ENCODE measurements at regions not wholly inside any gene's neighbourhood (a gene's known extent, or its start where the extent isn't known, plus 50 kb on each side); places are given as distances from the start of the nearest gene placed in this dataset.

DNA sequence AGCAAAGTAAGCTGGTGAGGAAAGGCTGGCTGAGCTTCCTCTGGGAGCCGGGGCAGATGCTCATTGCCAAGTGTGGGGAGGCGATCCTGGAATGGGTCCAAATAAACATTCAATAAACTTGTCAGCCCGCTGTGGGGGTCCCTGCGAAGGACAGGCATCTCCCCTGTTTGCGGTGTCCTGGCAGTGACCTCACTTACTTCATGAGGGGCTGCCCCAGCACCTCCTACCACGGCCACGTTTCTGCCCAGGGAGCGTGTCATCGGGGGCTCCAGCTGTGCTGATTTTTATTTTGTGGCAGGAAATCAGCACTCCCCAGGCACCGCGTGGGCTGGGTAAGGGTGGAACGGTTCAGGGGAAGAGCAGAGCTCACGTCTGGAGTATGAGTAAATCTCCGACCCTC is 493.9 kb upstream of the B3GAT1 start:
- no peak for DNase-seq

DNA sequence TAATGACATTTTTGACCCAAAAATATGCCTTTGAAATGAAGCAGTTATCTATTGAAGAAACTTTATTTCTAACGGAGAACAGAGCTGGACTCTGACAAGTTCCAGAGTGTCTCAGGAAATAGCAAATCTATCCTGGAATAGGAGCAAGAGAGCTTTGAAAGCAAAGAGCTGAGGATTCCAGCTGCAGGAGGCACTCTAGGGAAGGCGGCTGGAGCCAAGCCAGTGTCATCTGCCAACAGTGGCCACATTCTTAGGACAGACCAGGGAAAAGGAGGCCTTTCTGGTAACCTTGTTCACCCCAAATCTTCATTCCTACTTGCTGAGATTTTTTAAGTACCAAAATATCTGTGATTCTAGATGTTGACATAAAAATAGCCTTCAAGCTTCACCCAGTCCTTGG is 493.5 kb upstream of the B3GAT1 start:
- DNase-seq: peak; percentile 9

DNA sequence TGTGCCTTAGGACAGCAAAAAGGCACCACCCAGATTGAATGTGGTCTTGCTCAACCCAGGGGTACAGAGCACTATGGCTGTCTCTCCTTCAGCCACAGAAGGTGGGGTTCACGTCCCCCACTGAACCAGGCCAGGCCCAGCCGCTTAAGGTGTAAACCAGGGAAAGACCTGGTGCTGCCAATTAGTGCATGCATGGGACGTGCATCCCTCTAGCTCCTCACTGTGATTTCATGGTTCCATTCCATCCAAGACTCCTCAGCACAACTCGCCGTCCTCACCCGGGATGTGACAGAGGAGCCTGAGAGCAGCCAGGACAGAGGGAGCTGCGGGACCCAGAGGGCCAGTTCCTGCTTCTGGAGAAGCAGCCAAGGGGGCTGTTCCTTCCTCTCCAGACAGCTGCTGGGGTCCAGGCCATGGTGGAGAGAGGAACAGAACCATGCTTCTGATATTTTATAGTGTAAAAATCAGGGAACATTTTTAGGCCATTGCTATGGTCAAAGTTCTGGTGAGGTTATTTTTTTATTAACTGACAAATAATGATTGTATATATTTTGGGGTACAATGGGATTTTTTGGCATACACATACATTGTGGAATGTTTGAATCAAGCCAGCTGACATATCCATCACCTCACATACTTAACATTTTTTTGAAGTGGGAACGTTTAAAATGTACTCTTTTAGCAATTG is 492.2 kb upstream of the B3GAT1 start:
- no peak for DNase-seq

- DNase-seq: no peak
Observed at GRCh38 chr11:134901955-134902918, 490.2 kb upstream of the B3GAT1 start.

DNA sequence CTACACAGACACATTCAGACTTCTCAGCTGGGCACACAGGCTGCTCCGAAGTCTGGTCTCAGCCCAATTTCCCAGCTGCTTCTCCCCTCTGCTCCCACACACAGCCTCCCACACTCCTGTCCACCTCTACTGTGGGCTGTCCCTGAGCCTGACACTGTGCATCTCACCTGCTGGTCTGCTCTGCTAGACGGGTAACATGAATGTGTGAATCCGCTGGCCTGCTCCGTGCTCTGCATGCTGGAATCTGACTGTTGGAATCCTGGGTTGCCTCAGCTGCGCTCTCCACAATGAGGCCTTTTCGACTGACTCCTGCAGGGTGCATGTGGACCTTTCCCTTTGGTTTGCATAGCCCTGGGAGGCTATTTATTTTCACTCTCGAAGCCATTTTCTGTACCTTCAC is 489.5 kb upstream of the B3GAT1 start:
- no peak for DNase-seq

DNA sequence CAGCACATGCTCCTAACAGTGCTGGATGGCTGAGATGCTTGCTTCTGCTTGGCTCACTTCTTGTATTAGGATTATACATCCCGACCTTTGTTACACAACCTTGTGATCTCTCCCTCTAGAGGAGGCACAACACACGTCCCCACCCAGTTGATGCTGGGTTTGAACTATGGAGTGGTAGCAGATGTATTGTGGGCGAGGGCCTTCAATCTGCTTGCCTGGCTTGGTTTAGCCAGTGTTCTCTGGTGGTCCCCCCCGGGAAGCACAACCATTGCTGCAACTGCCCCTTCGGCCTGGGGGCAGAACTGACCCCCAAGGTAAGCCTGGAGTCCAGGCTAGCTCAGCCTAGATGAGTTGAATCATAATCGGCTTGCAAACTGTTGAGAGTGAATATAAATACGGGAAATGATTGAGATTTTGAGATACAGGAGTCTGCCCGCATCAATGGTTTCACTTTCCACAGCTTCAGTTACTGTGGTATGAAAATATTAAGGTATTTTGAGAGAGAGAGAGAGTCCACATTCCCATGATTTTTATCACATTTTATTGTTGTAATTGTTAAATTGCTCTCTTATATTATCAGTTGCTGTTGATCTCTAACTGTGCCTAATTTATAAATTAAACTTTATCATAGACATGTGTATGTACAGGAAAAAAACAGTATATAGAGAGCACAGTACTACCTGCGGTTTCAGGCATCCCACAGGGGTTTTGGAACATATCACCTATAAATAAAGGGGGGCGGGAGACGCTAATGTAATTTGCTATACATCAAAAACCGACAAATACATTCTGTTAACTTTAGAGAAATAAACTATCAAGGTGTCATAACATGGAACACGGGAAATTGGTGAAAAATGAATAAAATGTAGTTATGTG is 482.0 kb upstream of the B3GAT1 start:
- no peak for DNase-seq

GRCh38 chr11:134890446-134890845 is 478.4 kb upstream of the B3GAT1 start:
- DNase-seq: no peak

DNA sequence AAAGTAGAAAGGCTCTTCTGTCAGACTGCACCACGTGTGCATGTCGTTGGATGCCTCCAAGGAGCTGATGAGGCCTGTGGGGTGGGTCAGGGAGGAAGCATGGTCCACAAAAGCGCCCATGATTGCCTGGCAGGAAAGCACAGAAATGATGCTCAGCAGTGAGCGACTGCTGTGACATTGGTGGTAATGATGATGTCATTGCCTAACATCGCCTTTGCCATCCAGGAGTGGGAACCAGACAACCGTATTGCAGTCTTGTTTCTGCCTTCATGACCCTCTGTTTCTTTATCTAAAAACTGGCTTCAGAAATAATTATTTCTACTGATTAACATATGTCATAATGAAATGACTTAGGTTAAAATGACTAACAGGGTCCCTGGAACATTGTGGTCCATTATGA is 477.8 kb upstream of the B3GAT1 start:
- DNase-seq: no peak

GRCh38 chr11:134888821-134889220 is 476.8 kb upstream of the B3GAT1 start:
- no peak for DNase-seq

GRCh38 chr11:134887896-134888295 is 475.9 kb upstream of the B3GAT1 start:
- no peak for DNase-seq

GRCh38 chr11:134883484-134883883 is 471.4 kb upstream of the B3GAT1 start:
- DNase-seq: no peak

DNA sequence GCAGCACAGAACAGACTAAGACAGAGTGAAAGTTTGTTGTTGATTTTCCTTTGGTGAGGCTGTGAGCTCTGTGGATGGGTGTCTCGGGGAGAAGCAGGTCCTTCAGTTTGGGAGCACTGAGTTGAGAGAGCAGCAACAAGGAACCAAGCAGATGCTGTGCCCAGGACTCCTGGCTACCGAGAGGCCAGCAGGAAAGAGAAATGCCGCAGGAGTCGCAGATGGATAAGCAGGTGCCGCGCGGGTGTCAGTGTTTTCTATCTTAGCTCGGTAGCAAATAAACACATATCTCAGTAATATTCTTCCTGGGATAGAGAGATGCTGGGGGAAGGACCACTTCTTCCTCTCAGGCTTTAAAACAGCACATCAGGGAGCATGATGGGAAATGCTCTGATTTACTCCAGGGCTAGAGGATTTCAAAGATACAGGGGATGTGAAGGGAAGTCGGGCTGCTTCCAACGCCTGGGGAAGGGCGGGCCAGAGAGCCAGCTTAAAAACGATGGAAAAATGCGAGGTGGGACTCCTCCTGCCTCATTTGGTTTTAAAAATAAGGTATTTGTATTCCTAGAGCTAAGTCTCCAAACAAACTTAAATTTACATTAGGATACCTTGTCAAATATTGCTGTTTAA is 470.7 kb upstream of the B3GAT1 start:
- no peak for DNase-seq

- no peak for DNase-seq
Observed at GRCh38 chr11:134882141-134882540, 470.1 kb upstream of the B3GAT1 start.

GRCh38 chr11:134880788-134881187 is 468.7 kb upstream of the B3GAT1 start:
- DNase-seq: no peak

- no peak for DNase-seq
Observed at GRCh38 chr11:134879931-134880330, 467.9 kb upstream of the B3GAT1 start.

DNA sequence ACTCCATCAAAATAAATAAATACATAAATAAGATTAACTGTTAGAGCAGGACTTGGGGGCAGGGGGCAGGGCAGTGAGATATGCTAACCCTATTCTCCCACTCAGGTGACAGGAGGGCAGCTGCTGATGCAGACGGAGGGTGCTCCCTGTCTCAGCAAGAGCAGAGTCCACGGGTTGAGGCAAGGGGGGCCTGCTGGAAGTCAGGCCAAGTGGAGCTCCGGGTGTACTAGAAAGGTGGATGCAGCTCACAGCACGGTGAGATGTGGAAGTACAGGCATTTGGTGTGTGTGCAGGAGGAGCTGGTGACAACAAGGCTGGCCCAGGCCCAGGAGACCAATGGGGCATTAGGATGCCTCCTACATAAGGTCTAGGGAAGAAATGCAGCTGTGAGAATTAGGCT is 467.3 kb upstream of the B3GAT1 start:
- DNase-seq: no peak

GRCh38 chr11:134878785-134879184 is 466.7 kb upstream of the B3GAT1 start:
- DNase-seq: no peak

DNA sequence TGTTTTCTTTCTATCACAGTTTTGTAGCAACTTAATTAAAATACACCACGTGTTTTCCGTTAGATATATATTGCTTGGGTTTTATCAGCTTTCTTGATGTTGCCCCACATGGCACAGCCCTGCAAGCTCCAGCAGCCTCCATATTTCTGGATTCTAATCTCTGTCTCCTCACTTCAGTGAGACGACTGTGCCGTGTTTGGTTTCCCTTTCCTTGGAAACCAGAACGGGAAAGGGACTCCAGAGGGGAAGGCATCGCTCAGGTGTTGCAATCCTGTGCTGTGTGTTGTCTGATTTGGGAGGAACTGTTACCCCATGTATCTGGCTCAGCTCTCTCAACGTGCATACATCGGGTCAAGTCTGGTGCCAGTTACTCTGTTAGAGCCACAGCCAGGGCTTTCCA is 464.2 kb upstream of the B3GAT1 start:
- DNase-seq: no peak

GRCh38 chr11:134866981-134867675 is 455.1 kb upstream of the B3GAT1 start:
- no peak for DNase-seq

- no peak for DNase-seq
Observed at GRCh38 chr11:134866215-134866614, 454.2 kb upstream of the B3GAT1 start.

- DNase-seq: no peak
Observed at GRCh38 chr11:134864968-134865305, 452.9 kb upstream of the B3GAT1 start.
